ENCODE measurements at regions not wholly inside any gene's neighbourhood (a gene's known extent, or its start where the extent isn't known, plus 50 kb on each side); places are given as distances from the start of the nearest gene placed in this dataset.

GRCh38 chr9:30799527-30800101 is 1584.8 kb upstream of the ACO1 start:
- no peak for DNase-seq (ENCODE audit: low read depth)
- TF ChIP-seq CTCF (conservative IDR thresholded peaks at IDR 0.05; ENCODE audit: low read length): no peak
- no peak overlapping the region for H3K4me3 ChIP-seq (ENCODE audit: low read length)

GRCh38 chr9:30800421-30800820 is 1584.0 kb upstream of the ACO1 start:
- H3K4me3 ChIP-seq (ENCODE audit: low read length): no peak overlapping the region
- no peak for TF ChIP-seq CTCF (conservative IDR thresholded peaks at IDR 0.05; ENCODE audit: low read length)
- no peak for DNase-seq (ENCODE audit: low read depth)

- H3K4me3 ChIP-seq (ENCODE audit: low read length): no peak overlapping the region
- no peak for DNase-seq (ENCODE audit: low read depth)
- no peak for TF ChIP-seq CTCF (conservative IDR thresholded peaks at IDR 0.05; ENCODE audit: low read length)
Observed at GRCh38 chr9:30812821-30813220, 1571.6 kb upstream of the ACO1 start.

- H3K4me3 ChIP-seq (ENCODE audit: low read length): no peak overlapping the region
- TF ChIP-seq CTCF (conservative IDR thresholded peaks at IDR 0.05; ENCODE audit: low read length): no peak
- no peak for DNase-seq (ENCODE audit: low read depth)
Observed at GRCh38 chr9:30815585-30815984, 1568.9 kb upstream of the ACO1 start.

- H3K4me3 ChIP-seq (ENCODE audit: low read length): no peak overlapping the region
- DNase-seq (ENCODE audit: low read depth): no peak
- TF ChIP-seq CTCF (conservative IDR thresholded peaks at IDR 0.05; ENCODE audit: low read length): no peak
Observed at GRCh38 chr9:30845136-30845535, 1539.3 kb upstream of the ACO1 start.

GRCh38 chr9:30846651-30847050 is 1537.8 kb upstream of the ACO1 start:
- no peak for TF ChIP-seq CTCF (conservative IDR thresholded peaks at IDR 0.05; ENCODE audit: low read length)
- DNase-seq (ENCODE audit: low read depth): no peak
- H3K4me3 ChIP-seq (ENCODE audit: low read length): no peak overlapping the region

- no peak overlapping the region for H3K4me3 ChIP-seq (ENCODE audit: low read length)
- TF ChIP-seq CTCF (conservative IDR thresholded peaks at IDR 0.05; ENCODE audit: low read length): no peak
- DNase-seq (ENCODE audit: low read depth): no peak
Observed at GRCh38 chr9:30851600-30851999, 1532.8 kb upstream of the ACO1 start.

All from AG10803 (cell line).